Left renal pelvis (tissue), 4 donors: ENCODE measurements at regions not wholly inside any gene's neighbourhood (a gene's known extent, or its start where the extent isn't known, plus 50 kb on each side); places are given as distances from the start of the nearest gene placed in this dataset.
"Not testable (repeated sequence)": the region's sequence is repeated elsewhere in the genome, so short reads cannot be mapped to it uniquely, and the experiment has no call there.

Experiments used
- DNase-seq, 4 donors: peaks; one replicate each; pipeline ENCODE4 v3.0.0-alpha.2; 2013; ENCODE audit warnings: low read depth in 4 of 4, low spot score in 3 of 4

DNA sequence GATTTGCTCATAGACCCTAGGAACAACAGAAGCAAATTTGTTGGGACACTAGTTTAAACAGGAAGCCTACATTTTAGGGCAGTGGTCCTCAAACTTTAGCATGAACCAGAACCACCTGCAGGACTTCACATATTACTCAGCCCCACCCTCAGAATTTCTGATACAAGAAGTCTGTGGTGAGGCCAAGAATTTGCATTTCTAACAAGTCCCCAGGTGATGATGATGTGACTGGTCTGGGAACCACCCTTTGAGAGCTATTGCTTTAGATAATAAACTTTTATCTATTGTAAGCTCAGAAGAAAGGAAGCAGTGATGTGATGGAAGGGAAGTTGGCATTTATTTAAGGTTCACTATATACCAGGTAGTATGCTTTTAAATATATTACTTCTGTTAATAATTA is 194.0 kb downstream of the FAM181B start:
- no peak for DNase-seq

DNA sequence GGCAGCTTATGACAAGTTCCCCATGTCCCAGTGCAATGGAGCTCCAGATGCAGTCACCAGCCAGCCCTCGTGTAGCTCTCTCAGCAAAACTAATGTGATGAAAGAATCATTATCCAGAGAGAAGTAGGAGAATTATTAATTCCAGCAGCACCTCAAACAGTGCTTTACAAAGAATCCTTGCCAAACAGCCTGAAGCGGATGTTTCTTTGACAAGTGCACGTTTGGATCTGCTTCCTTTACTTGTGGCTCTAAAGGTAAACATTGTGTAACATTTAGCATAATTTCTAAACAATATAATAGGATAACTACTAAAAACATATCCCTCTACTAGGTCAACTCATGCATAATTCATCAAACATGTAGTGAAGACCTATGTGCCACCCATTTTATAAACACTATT is 197.0 kb downstream of the FAM181B start:
- DNase-seq: no peak

DNA sequence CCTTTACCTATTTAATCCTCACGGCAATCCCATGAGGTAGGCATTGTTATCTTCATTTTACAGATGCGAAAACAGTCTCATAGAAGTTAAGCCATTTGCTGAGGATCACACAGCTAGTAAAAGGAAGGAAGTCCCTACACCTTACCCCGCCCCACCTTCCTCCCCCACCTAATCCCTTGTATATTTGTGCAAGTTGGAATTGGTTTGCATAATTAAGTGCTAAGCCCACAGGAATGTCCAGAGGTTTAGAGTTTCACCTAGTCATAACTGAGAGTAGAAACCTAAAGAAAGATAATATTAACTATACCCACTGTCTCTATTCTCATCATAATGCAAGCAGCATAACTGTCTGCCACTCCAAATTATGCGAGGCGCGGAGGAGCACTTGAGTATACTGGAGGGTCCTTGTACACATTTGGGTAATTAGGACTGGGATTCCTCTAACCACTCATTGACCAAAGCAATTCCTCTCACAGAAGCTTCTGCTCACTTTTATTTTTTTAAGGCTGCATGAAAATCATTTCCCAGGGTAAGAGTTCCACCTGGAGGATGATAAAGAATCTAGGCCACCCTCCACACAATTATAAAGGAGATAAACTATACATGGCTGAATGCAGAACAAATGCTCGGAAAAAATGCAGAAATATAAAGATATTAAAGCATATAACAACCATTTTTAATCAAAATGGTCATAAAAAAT is 199.9 kb downstream of the FAM181B start:
- DNase-seq: no peak

DNA sequence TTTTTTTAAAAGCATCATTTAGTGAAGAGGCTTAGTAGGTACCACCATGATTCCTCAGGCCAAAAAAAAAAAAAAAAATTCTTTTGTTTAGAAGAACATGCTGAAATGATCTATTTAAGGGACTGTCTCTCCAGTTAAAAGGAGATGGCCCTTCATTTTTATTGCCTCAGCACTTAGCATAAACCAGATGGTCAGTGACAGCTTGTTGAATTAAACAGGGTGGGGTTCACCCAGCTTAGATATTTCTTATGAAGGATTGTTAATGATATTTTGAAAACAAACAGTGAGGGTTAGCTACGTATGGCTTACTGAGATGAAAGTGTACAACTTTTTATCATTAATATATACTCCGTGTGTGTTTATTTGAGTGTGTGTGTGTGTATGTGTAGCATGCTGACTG is 203.7 kb downstream of the FAM181B start:
- no peak for DNase-seq

DNA sequence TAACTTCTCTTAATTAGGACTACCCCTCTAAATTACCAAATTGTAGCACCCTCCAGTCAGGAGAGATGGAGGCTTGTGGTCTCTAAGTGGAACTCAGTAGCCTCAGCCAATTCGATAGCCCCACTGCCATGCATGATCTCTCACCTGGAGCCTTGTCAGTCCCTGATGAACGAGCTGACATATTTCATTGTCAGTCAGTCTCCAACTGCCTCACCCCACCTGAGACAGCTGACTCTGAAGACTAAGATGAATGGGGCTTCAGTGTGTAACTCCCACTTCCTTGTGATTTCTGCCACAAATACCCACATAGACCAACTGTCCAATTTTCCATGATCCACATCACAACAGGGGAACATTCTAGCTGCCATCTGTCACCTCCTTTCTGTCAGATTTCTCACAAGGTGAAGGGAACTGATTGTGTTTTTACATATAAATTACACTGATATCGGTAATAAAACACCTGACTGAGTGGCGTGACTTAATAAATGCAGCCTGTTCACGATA is 206.5 kb downstream of the FAM181B start:
- no peak for DNase-seq

GRCh38 chr11:82523141-82523540 is 210.5 kb downstream of the FAM181B start:
- no peak for DNase-seq

DNA sequence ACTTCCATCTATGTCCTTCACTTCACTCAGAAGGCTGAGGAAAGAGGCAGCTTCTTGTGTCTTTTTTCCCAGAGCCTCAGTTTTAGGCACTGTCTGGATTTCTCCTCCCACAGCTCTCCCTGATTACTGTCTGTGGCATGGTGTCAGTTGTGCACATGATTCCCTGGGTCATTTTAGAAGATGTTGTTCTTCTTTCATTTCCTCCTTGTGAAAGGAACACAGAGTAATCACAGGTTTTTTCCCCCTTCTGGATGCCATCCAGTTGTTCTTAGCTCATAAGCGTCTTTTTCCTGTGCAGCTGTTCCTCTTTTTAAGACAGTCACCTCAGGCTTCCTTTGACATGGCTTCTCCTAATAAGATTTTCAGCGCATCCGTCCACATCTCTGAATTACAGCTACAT is 212.2 kb downstream of the FAM181B start:
- no peak for DNase-seq

DNA sequence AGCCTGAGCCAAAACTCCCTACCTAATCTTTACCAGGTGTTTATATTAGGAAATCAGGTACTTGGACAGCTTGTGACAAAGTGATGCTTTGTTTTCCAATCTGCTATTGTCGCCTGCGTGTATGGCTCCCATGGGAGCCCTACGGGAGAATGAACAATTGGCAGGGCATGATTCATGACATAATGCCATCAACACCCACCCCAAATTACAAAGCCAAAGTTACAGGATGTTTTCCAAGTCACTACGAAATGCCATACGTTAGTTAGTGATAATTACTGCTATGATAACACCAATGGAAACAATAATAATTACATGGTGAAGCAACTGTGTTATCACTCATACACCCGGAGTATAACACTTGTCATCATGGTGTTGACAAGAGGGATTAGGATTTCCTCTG is 226.4 kb downstream of the FAM181B start:
- no peak for DNase-seq

GRCh38 chr11:82505379-82505778 is 228.3 kb downstream of the FAM181B start:
- no peak for DNase-seq

DNA sequence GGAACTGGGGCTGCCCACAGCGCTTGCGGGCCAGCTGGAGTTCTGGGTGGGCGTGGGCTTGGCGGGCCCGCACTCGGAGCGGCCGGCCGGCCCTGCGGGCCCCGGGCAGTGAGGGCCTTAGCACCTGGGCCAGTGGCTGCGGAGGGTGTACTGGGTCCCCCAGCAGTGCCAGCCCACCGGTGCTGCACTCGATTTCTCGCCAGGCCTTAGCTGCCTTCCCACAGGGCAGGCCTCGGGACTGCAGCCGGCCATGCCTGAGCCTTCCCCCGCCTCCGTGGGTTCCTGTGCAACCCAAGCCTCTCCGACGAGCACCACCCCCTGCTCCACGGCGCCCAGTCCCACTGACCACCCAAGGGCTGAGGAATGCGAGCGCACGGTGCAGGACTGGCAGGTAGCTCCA is 232.5 kb downstream of the FAM181B start:
- DNase-seq: not testable (repeated sequence)

- DNase-seq: peak in 3 of 4 donors; percentile 2 to 8 (median 6)
These were observed 238.7 kb downstream of the FAM181B start for GRCh38 chr11:82494988-82495432.

GRCh38 chr11:82474876-82475275 is 258.8 kb downstream of the FAM181B start:
- DNase-seq: no peak

DNA sequence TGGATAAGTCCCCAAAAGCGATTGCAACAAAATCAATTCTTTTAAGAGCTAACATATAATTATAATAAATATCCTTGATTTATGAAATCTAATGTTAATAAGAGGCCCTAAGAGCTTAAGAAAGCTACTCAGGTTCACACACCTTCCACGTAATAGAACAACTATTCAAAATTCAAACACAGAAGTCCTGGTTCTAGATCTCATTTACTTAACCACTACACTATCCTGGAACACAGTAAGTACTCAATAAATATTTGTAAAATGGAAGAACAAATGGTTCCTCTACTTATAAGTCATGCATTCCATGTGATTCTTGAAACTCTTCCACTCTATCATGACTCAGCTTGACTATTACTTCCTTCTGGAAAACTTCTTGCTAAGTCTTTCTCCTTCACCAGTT is 268.2 kb downstream of the FAM181B start:
- DNase-seq: no peak

- peak in 1 of 4 donors; percentile 2 for DNase-seq
These were observed 270.9 kb downstream of the FAM181B start for GRCh38 chr11:82462608-82463242.

DNA sequence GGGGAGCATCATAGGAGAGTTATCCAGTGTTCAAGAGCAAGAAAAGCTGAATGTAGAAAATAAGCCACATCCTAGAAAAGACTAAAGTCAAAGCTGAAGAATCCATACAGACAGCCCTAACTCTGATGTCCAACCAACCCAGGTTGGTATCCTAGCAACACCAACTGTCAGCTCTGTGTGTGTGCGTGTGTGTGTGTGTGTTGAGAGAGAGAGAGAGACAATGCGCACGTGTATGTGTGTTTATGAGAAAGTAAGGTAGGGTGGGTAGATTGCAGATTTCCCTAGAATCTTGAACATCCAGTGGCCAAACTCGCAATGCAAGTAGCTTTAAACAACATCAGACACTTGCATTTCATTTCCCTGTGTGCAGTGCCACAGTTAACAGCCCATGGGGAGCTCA is 274.9 kb downstream of the FAM181B start:
- no peak for DNase-seq

GRCh38 chr11:82458147-82458546 is 275.5 kb downstream of the FAM181B start:
- no peak for DNase-seq

GRCh38 chr11:82450996-82451395 is 282.7 kb downstream of the FAM181B start:
- DNase-seq: no peak

GRCh38 chr11:82406611-82407010 is 327.1 kb downstream of the FAM181B start:
- no peak for DNase-seq

GRCh38 chr11:82405421-82405820 is 328.2 kb downstream of the FAM181B start:
- no peak for DNase-seq

DNA sequence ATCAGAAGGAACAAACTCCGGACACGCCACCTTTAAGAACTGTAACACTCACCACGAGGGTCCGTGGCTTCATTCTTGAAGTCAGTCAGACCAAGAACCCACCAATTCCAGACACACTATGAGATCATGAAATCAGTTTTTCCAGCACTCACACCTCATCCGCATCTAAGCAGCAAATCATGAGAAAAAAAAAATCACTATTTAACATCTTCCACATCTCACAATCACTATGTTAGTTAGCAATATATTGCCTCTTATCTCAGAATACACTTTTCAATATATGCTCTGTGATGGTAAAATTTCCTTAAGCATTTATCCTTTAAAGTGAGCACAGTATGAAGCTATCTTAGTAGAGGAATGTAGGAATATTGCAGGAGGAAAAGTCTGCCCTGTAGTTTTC is 328.7 kb downstream of the FAM181B start:
- no peak for DNase-seq

DNA sequence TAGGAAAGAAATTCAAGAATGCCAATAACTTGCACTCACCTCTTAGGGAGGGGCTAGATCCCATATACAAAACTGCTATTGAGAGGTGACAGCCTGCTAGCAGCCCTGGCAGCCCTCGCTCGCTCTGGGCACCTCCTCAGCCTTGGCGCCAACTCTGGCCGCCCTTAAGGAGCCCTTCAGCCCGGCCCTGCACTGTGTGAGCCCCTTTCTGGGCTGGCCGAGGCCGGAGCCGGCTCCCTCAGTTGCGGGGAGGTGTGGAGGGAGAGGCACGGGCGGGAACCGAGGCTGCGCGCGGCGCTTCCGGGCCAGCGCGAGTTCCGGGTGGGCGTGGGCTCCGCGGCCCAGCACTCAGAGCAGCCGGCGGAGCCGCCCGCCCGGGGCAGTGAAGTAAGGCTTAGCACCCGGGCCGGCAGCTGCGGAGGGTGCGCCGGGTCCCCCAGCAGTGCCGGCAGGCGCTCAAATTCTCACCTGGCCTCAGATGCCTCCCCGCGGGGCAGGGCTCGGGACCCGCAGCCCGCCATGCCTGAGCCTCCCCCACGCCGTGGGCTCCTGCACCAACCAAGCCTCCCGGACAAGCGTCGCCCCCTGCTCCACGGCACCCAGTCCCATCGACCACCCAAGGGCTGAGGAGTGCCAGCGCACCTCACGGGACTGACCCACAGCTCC is 329.9 kb downstream of the FAM181B start:
- DNase-seq: no peak
